GM15510 (cell line): ENCODE measurements at regions not wholly inside any gene's neighbourhood (a gene's known extent, or its start where the extent isn't known, plus 50 kb on each side); places are given as distances from the start of the nearest gene placed in this dataset.

Experiments
- POLR2A ChIP-seq: IDR thresholded peaks from 3 replicates; pipeline ENCODE4 v1.6.1; 2011; ENCODE audit warnings: borderline replicate concordance; ENCODE audit not compliant: insufficient read length; ENCODE audit errors: extremely low read depth

GRCh38 chr22:47534804-47535410, 772.5 kb downstream of the TBC1D22A start:
- TF ChIP-seq POLR2A: no peak

- TF ChIP-seq POLR2A: no peak
Observed at GRCh38 chr22:47533961-47534803, 771.7 kb downstream of the TBC1D22A start.

- TF ChIP-seq POLR2A: no peak
Observed at GRCh38 chr22:47517062-47517461, 754.6 kb downstream of the TBC1D22A start.

GRCh38 chr22:47515384-47516125, 753.1 kb downstream of the TBC1D22A start:
- no peak for TF ChIP-seq POLR2A

GRCh38 chr22:47512617-47513016, 750.2 kb downstream of the TBC1D22A start:
- TF ChIP-seq POLR2A: no peak

GRCh38 chr22:47504962-47505361, 742.5 kb downstream of the TBC1D22A start:
- no peak for TF ChIP-seq POLR2A

- TF ChIP-seq POLR2A: no peak
Observed at GRCh38 chr22:47498969-47499495, 736.6 kb downstream of the TBC1D22A start.

- TF ChIP-seq POLR2A: no peak
Observed at GRCh38 chr22:47497666-47498065, 735.2 kb downstream of the TBC1D22A start.

- no peak for TF ChIP-seq POLR2A
Observed at GRCh38 chr22:47495110-47495509, 732.7 kb downstream of the TBC1D22A start.

GRCh38 chr22:47486569-47487312, 724.3 kb downstream of the TBC1D22A start:
- no peak for TF ChIP-seq POLR2A

GRCh38 chr22:47484960-47485569, 722.6 kb downstream of the TBC1D22A start:
- no peak for TF ChIP-seq POLR2A

- no peak for TF ChIP-seq POLR2A
Observed at GRCh38 chr22:47476231-47476630, 713.8 kb downstream of the TBC1D22A start.

GRCh38 chr22:47474895-47475294, 712.4 kb downstream of the TBC1D22A start:
- no peak for TF ChIP-seq POLR2A

- no peak for TF ChIP-seq POLR2A
Observed at GRCh38 chr22:47474464-47474863, 712.0 kb downstream of the TBC1D22A start.
